ENCODE measurements at regions not wholly inside any gene's neighbourhood (a gene's known extent, or its start where the extent isn't known, plus 50 kb on each side); places are given as distances from the start of the nearest gene placed in this dataset.

- TF ChIP-seq ZBTB33 (IDR thresholded peaks at IDR 0.05) (no peak), EGR1 (IDR thresholded peaks at IDR 0.05; ENCODE audit: low read depth in 2 of 2) (no peak), HNF4A (conservative IDR thresholded peaks at IDR 0.05) (no peak), TAF1 (conservative IDR thresholded peaks at IDR 0.05) (no peak)
These were observed 319.1 kb upstream of the TBL1XR1 start (continued) for GRCh38 chr3:177516158-177517011.

GRCh38 chr3:177517906-177518305, 320.6 kb upstream of the TBL1XR1 start:
- Histone ChIP-seq H3K9ac (ENCODE audit: low read depth in 1 of 2, low read length in 2 of 2) (no peak overlapping the region), H3K9me3 (ENCODE audit: control insufficient read depth in 4 of 4, low read length in 3 of 4) (no peaks in the 10 kb centered on the region), H3K27me3 (ENCODE audit: control insufficient read depth in 4 of 4, insufficient read depth in 4 of 4, low read length in 3 of 4) (no peaks in the 10 kb centered on the region), H3K27ac (ENCODE audit: low read depth in 1 of 2, low read length in 2 of 2) (no peak overlapping the region), H3K4me1 (ENCODE audit: control insufficient read depth in 4 of 4, insufficient read depth in 4 of 4, low read length in 3 of 4) (peaks cover 0 to 10% (median 4%) of the 10 kb centered on the region in 4 donors), H3K36me3 (ENCODE audit: control insufficient read depth in 4 of 4, insufficient read depth in 3 of 4, low read depth in 1 of 4, low read length in 3 of 4) (no peaks in the 10 kb centered on the region), H3K4me3 (ENCODE audit: low read depth in 1 of 3, low read length in 3 of 3) (no peak overlapping the region)
- no peak for DNase-seq (ENCODE audit: low spot score)
- 100% methylated on average over 2 of the region's 2 CpGs for WGBS
- TF ChIP-seq YY1 (IDR thresholded peaks at IDR 0.05): no peak

- Histone ChIP-seq H3K27ac (ENCODE audit: low read depth in 1 of 2, low read length in 2 of 2) (no peak overlapping the region), H3K4me3 (ENCODE audit: low read depth in 1 of 3, low read length in 3 of 3) (no peak overlapping the region), H3K9me3 (ENCODE audit: control insufficient read depth in 4 of 4, low read length in 3 of 4) (no peaks in the 10 kb centered on the region), H3K9ac (ENCODE audit: low read depth in 1 of 2, low read length in 2 of 2) (no peak overlapping the region), H3K36me3 (ENCODE audit: control insufficient read depth in 4 of 4, insufficient read depth in 3 of 4, low read depth in 1 of 4, low read length in 3 of 4) (no peaks in the 10 kb centered on the region), H3K27me3 (ENCODE audit: control insufficient read depth in 4 of 4, insufficient read depth in 4 of 4, low read length in 3 of 4) (no peaks in the 10 kb centered on the region), H3K4me1 (ENCODE audit: control insufficient read depth in 4 of 4, insufficient read depth in 4 of 4, low read length in 3 of 4) (no peaks in the 10 kb centered on the region)
- WGBS: 96% methylated on average over 13 of the region's 13 CpGs
- no peak for DNase-seq (ENCODE audit: low spot score)
- TF ChIP-seq YY1 (IDR thresholded peaks at IDR 0.05): no peak
- no peak for TF ChIP-seq HNF4G (IDR thresholded peaks at IDR 0.05)
- TF ChIP-seq RXRA (IDR thresholded peaks at IDR 0.05): no peak
- no peak for TF ChIP-seq HNF4A (conservative IDR thresholded peaks at IDR 0.05)
- TF ChIP-seq MAX (IDR thresholded peaks at IDR 0.05): no peak
- no peak for TF ChIP-seq FOXA2 (IDR thresholded peaks at IDR 0.05)
- TF ChIP-seq CTCF (IDR thresholded peaks at IDR 0.05; ENCODE audit: low read depth, low read length, missing input control): no peak
- TF ChIP-seq ZBTB33 (IDR thresholded peaks at IDR 0.05): no peak
- TF ChIP-seq GABPA (IDR thresholded peaks at IDR 0.05 in 1 of 2, conservative IDR thresholded peaks at IDR 0.05 in 1 of 2): no peak
- TF ChIP-seq SP1 (IDR thresholded peaks at IDR 0.05): no peak
- TF ChIP-seq JUND (IDR thresholded peaks at IDR 0.05): no peak
- no peak for TF ChIP-seq NR2F2 (IDR thresholded peaks at IDR 0.05)
- TF ChIP-seq RAD21 (IDR thresholded peaks at IDR 0.05): no peak
- no peak for TF ChIP-seq FOXA1 (IDR thresholded peaks at IDR 0.05)
- TF ChIP-seq REST (IDR thresholded peaks at IDR 0.05): no peak
- no peak for TF ChIP-seq EGR1 (IDR thresholded peaks at IDR 0.05; ENCODE audit: low read depth in 2 of 2)
These were observed 322.3 kb upstream of the TBL1XR1 start for GRCh38 chr3:177519588-177519987.
